GM12878 (cell line): ENCODE measurements at regions not wholly inside any gene's neighbourhood (a gene's known extent, or its start where the extent isn't known, plus 50 kb on each side); places are given as distances from the start of the nearest gene placed in this dataset.

Source experiments
- BCL11A ChIP-seq: IDR thresholded peaks from 2 replicates; pipeline ENCODE4 v1.6.1; 2011; ENCODE audit warnings: low read depth, low read length
- BMI1 ChIP-seq: fragments of 450-650 bp; IDR thresholded peaks from 2 replicates; pipeline ENCODE4 v1.6.1; 2016; ENCODE audit warnings: mild to moderate bottlenecking, moderate library complexity, borderline replicate concordance
- CHD2 ChIP-seq: IDR thresholded peaks from 2 replicates; pipeline ENCODE4 v1.6.1; 2011; ENCODE audit warnings: low read depth, low read length, improper control_type of control experiment, borderline replicate concordance
- E4F1 ChIP-seq: fragments of 450-650 bp; IDR thresholded peaks from 2 replicates; pipeline ENCODE4 v1.6.1; 2018; ENCODE audit warnings: borderline replicate concordance, mild to moderate bottlenecking; ENCODE audit not compliant: partially characterized antibody
- EED ChIP-seq: sonication (generic); IDR thresholded peaks from 2 replicates; pipeline ENCODE4 v1.6.1; 2016; ENCODE audit warnings: antibody characterized with exemption, low read depth
- EP300 ChIP-seq, 2 experiments: fragments of 150-350 bp in 1 of 2; IDR thresholded peaks; 2 replicates each; pipeline ENCODE4 v1.6.1; 2011 to 2012; ENCODE audit warnings: low read depth in 2 of 2, low read length in 2 of 2, borderline replicate concordance in 1 of 2, improper control_type of control experiment in 1 of 2, inconsistent platforms in 1 of 2; ENCODE audit not compliant: control insufficient read depth in 1 of 2
- FOXM1 ChIP-seq: IDR thresholded peaks from 2 replicates; pipeline ENCODE4 v1.6.1; 2012; ENCODE audit warnings: low read depth, mild to moderate bottlenecking, inconsistent platforms, low read length, moderate library complexity
- HSF1 ChIP-seq: fragments of 150-350 bp; IDR thresholded peaks from 2 replicates; pipeline ENCODE4 v1.6.1; 2014; ENCODE audit warnings: mild to moderate bottlenecking, low read depth, low read length
- JUNB ChIP-seq: IDR thresholded peaks from 2 replicates; pipeline ENCODE4 v1.6.1; 2016; ENCODE audit warnings: antibody characterized with exemption, mild to moderate bottlenecking
- MLLT1 ChIP-seq: fragments of 450-650 bp; IDR thresholded peaks from 2 replicates; pipeline ENCODE4 v1.6.1; 2016; ENCODE audit warnings: mild to moderate bottlenecking
- PML ChIP-seq: IDR thresholded peaks from 2 replicates; pipeline ENCODE4 v1.6.1; 2012; ENCODE audit warnings: low read length, inconsistent platforms
- RAD21 ChIP-seq: IDR thresholded peaks from 2 replicates; pipeline ENCODE4 v1.6.1; 2011; ENCODE audit warnings: mild to moderate bottlenecking, low read depth, low read length, moderate library complexity; ENCODE audit not compliant: insufficient read depth
- SMARCA5 ChIP-seq: fragments of 450-650 bp; IDR thresholded peaks from 2 replicates; pipeline ENCODE4 v1.6.1; 2017; ENCODE audit warnings: mild to moderate bottlenecking
- TAF1 ChIP-seq: IDR thresholded peaks from 2 replicates; pipeline ENCODE4 v1.6.1; 2011; ENCODE audit warnings: mild to moderate bottlenecking, low read depth, low read length, borderline replicate concordance
- TCF12 ChIP-seq: IDR thresholded peaks from 2 replicates; pipeline ENCODE4 v1.6.1; 2011; ENCODE audit warnings: low read depth, mild to moderate bottlenecking, low read length
- TCF3 ChIP-seq: IDR thresholded peaks from 2 replicates; pipeline ENCODE4 v1.6.1; 2012; ENCODE audit warnings: low read depth, mild to moderate bottlenecking, low read length, borderline replicate concordance; ENCODE audit not compliant: insufficient read depth
- ZBED1 ChIP-seq: IDR thresholded peaks from 2 replicates; pipeline ENCODE4 v1.6.1; 2016; ENCODE audit warnings: borderline replicate concordance
- TF ChIP-seq, protein P1 (sequence below): fragments of 450-650 bp; IDR thresholded peaks from 2 replicates; pipeline ENCODE4 v1.6.1; 2017; ENCODE audit warnings: mild to moderate bottlenecking, moderate library complexity
- TF ChIP-seq, protein P2 (sequence below): IDR thresholded peaks from 2 replicates; pipeline ENCODE4 v1.6.1; 2011; ENCODE audit warnings: low read depth, mild to moderate bottlenecking, low read length, moderate library complexity, borderline replicate concordance; ENCODE audit errors: extremely low read depth

DNA sequence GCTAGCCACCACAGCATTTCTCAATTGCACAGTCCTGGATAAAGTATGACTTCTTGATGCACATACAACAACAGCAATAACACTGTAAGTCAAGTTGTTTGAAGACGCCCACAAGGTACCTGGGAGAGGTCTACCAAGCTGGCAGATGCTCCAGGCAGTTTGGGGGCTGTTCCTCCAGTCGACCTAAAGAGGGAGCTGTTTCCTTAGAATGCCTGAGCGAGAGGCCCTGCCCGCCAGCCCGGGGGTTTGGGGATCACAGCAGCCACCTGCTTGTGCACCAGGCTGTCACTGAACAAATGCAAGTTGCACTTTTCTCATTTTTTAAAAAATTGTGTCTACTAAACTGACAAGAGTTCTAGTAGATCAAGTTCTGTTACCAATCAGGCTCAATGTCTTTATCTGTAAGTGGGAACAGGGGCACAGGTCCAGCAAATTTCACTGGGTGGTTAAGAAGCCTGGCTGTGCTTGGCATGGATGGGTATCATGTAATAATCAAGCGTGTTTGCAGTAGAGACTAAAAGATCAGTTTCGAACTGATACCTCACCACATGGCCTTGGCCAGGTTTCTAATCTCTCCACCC lies 193.8 kb upstream of the ADO start (continued):
- TF ChIP-seq MLLT1 = peak; percentile 41; the same call in 1 of the 2 replicates
- 0 out of 2 replicates have a peak, but pooled peaks have one; percentile 30 for TF ChIP-seq PML
- peak; percentile 74; the same call in 1 of the 2 replicates for TF ChIP-seq TCF12
- TF ChIP-seq TCF3 = peak; percentile 61; the same call in 1 of the 2 replicates
- TF ChIP-seq FOXM1 = peak; percentile 63; the same call in 1 of the 2 replicates
- no peak for TF ChIP-seq HSF1
- peak; percentile 99 for TF ChIP-seq RAD21
- TF ChIP-seq EP300 (IDR thresholded peaks at IDR 0.05; ENCODE audit: borderline replicate concordance in 1 of 2, control insufficient read depth in 1 of 2, low read depth in 2 of 2, low read length in 2 of 2) = 0 out of 4 replicates have a peak, but pooled peaks have one; percentile 7 to 30
- no peak; the same call in 1 of the 2 replicates for TF ChIP-seq CHD2
- TF ChIP-seq EED = peak; percentile 42; the same call in 1 of the 2 replicates
- TF ChIP-seq JUNB = no peak
- TF ChIP-seq BCL11A = peak; percentile 32; the same call in 1 of the 2 replicates
- TF ChIP-seq, protein P1, sequence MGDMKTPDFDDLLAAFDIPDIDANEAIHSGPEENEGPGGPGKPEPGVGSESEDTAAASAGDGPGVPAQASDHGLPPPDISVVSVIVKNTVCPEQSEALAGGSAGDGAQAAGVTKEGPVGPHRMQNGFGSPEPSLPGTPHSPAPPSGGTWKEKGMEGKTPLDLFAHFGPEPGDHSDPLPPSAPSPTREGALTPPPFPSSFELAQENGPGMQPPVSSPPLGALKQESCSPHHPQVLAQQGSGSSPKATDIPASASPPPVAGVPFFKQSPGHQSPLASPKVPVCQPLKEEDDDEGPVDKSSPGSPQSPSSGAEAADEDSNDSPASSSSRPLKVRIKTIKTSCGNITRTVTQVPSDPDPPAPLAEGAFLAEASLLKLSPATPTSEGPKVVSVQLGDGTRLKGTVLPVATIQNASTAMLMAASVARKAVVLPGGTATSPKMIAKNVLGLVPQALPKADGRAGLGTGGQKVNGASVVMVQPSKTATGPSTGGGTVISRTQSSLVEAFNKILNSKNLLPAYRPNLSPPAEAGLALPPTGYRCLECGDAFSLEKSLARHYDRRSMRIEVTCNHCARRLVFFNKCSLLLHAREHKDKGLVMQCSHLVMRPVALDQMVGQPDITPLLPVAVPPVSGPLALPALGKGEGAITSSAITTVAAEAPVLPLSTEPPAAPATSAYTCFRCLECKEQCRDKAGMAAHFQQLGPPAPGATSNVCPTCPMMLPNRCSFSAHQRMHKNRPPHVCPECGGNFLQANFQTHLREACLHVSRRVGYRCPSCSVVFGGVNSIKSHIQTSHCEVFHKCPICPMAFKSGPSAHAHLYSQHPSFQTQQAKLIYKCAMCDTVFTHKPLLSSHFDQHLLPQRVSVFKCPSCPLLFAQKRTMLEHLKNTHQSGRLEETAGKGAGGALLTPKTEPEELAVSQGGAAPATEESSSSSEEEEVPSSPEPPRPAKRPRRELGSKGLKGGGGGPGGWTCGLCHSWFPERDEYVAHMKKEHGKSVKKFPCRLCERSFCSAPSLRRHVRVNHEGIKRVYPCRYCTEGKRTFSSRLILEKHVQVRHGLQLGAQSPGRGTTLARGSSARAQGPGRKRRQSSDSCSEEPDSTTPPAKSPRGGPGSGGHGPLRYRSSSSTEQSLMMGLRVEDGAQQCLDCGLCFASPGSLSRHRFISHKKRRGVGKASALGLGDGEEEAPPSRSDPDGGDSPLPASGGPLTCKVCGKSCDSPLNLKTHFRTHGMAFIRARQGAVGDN = 0 out of 2 replicates have a peak, but pooled peaks have one; percentile 44
- no peak for TF ChIP-seq BMI1
- TF ChIP-seq, protein P2, sequence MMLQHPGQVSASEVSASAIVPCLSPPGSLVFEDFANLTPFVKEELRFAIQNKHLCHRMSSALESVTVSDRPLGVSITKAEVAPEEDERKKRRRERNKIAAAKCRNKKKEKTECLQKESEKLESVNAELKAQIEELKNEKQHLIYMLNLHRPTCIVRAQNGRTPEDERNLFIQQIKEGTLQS = no peak
- no peak for TF ChIP-seq TAF1
- no peak for TF ChIP-seq E4F1
- peak; percentile 77; the same call in 1 of the 2 replicates for TF ChIP-seq SMARCA5
- no peak; the same call in 1 of the 2 replicates for TF ChIP-seq ZBED1
